NT2/D1 (cell line): ENCODE measurements at regions not wholly inside any gene's neighbourhood (a gene's known extent, or its start where the extent isn't known, plus 50 kb on each side); places are given as distances from the start of the nearest gene placed in this dataset.

Source experiments
- DNase-seq: peaks from one replicate; pipeline ENCODE4 v3.0.0-alpha.2; 2011; ENCODE audit warnings: low read depth, low spot score
- H3K27me3 ChIP-seq: 2 replicates; pipeline ENCODE4 v1.6.0; 2011; ENCODE audit warnings: mild to moderate bottlenecking; ENCODE audit not compliant: insufficient read length, insufficient read depth
- H3K36me3 ChIP-seq: 2 replicates; pipeline ENCODE4 v1.6.1; 2011; ENCODE audit warnings: mild to moderate bottlenecking, low read length, mixed read lengths; ENCODE audit not compliant: insufficient read depth, insufficient read length
- H3K4me1 ChIP-seq: 2 replicates; pipeline ENCODE4 v1.5.1; 2011; ENCODE audit not compliant: insufficient read depth, insufficient read length
- H3K4me3 ChIP-seq: 2 replicates; pipeline ENCODE4 v1.5.1; 2011; ENCODE audit warnings: low read depth; ENCODE audit not compliant: insufficient read length
- H3K9ac ChIP-seq: 2 replicates; pipeline ENCODE4 v1.6.0; 2011; ENCODE audit warnings: low read depth; ENCODE audit not compliant: insufficient read length
- H3K9me3 ChIP-seq: 2 replicates; pipeline ENCODE4 v1.5.1; 2011; ENCODE audit warnings: mild to moderate bottlenecking, low read length; ENCODE audit not compliant: insufficient read depth
- SUZ12 ChIP-seq: IDR thresholded peaks from 2 replicates; pipeline ENCODE4 v1.6.1; 2011; ENCODE audit not compliant: insufficient read length, insufficient read depth; ENCODE audit errors: extremely low read depth
- YY1 ChIP-seq: IDR thresholded peaks from 2 replicates; pipeline ENCODE4 v1.6.1; 2011; ENCODE audit not compliant: insufficient read length, insufficient read depth
- ZNF274 ChIP-seq: IDR thresholded peaks from 2 replicates; pipeline ENCODE4 v1.6.1; 2011; ENCODE audit warnings: mild to moderate bottlenecking, low read depth, low read length

GRCh38 chr5:121171361-121171760 lies 680.3 kb upstream of the FTMT start:
- Histone ChIP-seq H3K4me3 (no peak overlapping the region), H3K27me3 (no peaks in the 10 kb centered on the region), H3K9me3 (no peaks in the 10 kb centered on the region), H3K9ac (no peak overlapping the region), H3K4me1 (no peaks in the 10 kb centered on the region), H3K36me3 (no peaks in the 10 kb centered on the region)
- DNase-seq: no peak
- TF ChIP-seq SUZ12: no peak
- no peak for TF ChIP-seq ZNF274
- no peak for TF ChIP-seq YY1

- no peak for TF ChIP-seq ZNF274
- Histone ChIP-seq H3K9me3 (no peaks in the 10 kb centered on the region), H3K36me3 (no peaks in the 10 kb centered on the region), H3K4me1 (no peaks in the 10 kb centered on the region), H3K27me3 (no peaks in the 10 kb centered on the region), H3K9ac (no peak overlapping the region), H3K4me3 (no peak overlapping the region)
- no peak for DNase-seq
Observed at GRCh38 chr5:121171834-121172233, 679.8 kb upstream of the FTMT start.

GRCh38 chr5:121174351-121174750 lies 677.3 kb upstream of the FTMT start:
- Histone ChIP-seq H3K36me3 (no peaks in the 10 kb centered on the region), H3K4me1 (no peaks in the 10 kb centered on the region), H3K27me3 (no peaks in the 10 kb centered on the region), H3K9ac (no peak overlapping the region), H3K9me3 (no peaks in the 10 kb centered on the region), H3K4me3 (no peak overlapping the region)
- DNase-seq: no peak
- no peak for TF ChIP-seq YY1
- no peak for TF ChIP-seq ZNF274
- TF ChIP-seq SUZ12: no peak

GRCh38 chr5:121175986-121176385 lies 675.7 kb upstream of the FTMT start:
- Histone ChIP-seq H3K36me3 (no peaks in the 10 kb centered on the region), H3K27me3 (no peaks in the 10 kb centered on the region), H3K4me3 (no peak overlapping the region), H3K9me3 (no peaks in the 10 kb centered on the region), H3K9ac (no peak overlapping the region), H3K4me1 (no peaks in the 10 kb centered on the region)
- no peak for TF ChIP-seq YY1
- TF ChIP-seq SUZ12: no peak
- TF ChIP-seq ZNF274: no peak
- DNase-seq: no peak

- no peak for DNase-seq
- H3K4me1 ChIP-seq: no peaks in the 10 kb centered on the region
- TF ChIP-seq YY1 (no peak), ZNF274 (no peak), SUZ12 (no peak)
- H3K27me3 ChIP-seq: no peaks in the 10 kb centered on the region
- no peak overlapping the region for H3K9ac ChIP-seq
- H3K36me3 ChIP-seq: no peaks in the 10 kb centered on the region
- H3K4me3 ChIP-seq: no peak overlapping the region
- H3K9me3 ChIP-seq: no peaks in the 10 kb centered on the region
Observed at GRCh38 chr5:121182788-121183490, 668.7 kb upstream of the FTMT start.

- Histone ChIP-seq H3K4me1 (no peaks in the 10 kb centered on the region), H3K36me3 (no peaks in the 10 kb centered on the region), H3K9ac (no peak overlapping the region), H3K4me3 (no peak overlapping the region), H3K27me3 (no peaks in the 10 kb centered on the region), H3K9me3 (no peaks in the 10 kb centered on the region)
- TF ChIP-seq SUZ12 (no peak), YY1 (no peak), ZNF274 (no peak)
- no peak for DNase-seq
Observed at GRCh38 chr5:121188849-121189248, 662.8 kb upstream of the FTMT start.

GRCh38 chr5:121189342-121190305 lies 662.1 kb upstream of the FTMT start:
- Histone ChIP-seq H3K4me1 (no peaks in the 10 kb centered on the region), H3K9me3 (no peaks in the 10 kb centered on the region), H3K9ac (no peak overlapping the region), H3K36me3 (no peaks in the 10 kb centered on the region), H3K4me3 (no peak overlapping the region), H3K27me3 (no peaks in the 10 kb centered on the region)
- DNase-seq: no peak
- TF ChIP-seq YY1 (no peak), SUZ12 (no peak), ZNF274 (no peak)
